Nephron progenitor cell (in vitro differentiated cells): ENCODE measurements at regions not wholly inside any gene's neighbourhood (a gene's known extent, or its start where the extent isn't known, plus 50 kb on each side); places are given as distances from the start of the nearest gene placed in this dataset.
"Not testable (repeated sequence)": the region's sequence is repeated elsewhere in the genome, so short reads cannot be mapped to it uniquely, and the experiment has no call there.

Experiments used
- DNase-seq: peaks from one replicate; pipeline ENCODE4 v3.0.0; 2021
- H3K27ac Mint-ChIP-seq: 2 replicates; pipeline ENCODE4 v1.8.0; 2021; ENCODE audit warnings: mild to moderate bottlenecking, moderate library complexity, mixed read lengths
- H3K27me3 Mint-ChIP-seq: 2 replicates; pipeline ENCODE4 v1.8.0; 2021; ENCODE audit warnings: mild to moderate bottlenecking, low read depth, mixed read lengths; ENCODE audit not compliant: poor library complexity
- H3K36me3 Mint-ChIP-seq: 2 replicates; pipeline ENCODE4 v1.8.0; 2021; ENCODE audit warnings: low read depth, mixed read lengths
- H3K4me1 Mint-ChIP-seq: 2 replicates; pipeline ENCODE4 v1.8.0; 2021; ENCODE audit warnings: mixed read lengths
- H3K4me3 Mint-ChIP-seq: 2 replicates; pipeline ENCODE4 v1.8.0; 2021; ENCODE audit warnings: mild to moderate bottlenecking, moderate library complexity, mixed read lengths
- H3K9me3 Mint-ChIP-seq: 2 replicates; pipeline ENCODE4 v1.8.0; 2021; ENCODE audit warnings: mild to moderate bottlenecking, moderate library complexity, mixed read lengths
- CTCF ChIP-seq: fragments of 200-600 bp; sonication (generic); IDR thresholded peaks from 2 replicates; pipeline ENCODE4 v1.5.0; 2021; ENCODE audit warnings: antibody characterized with exemption

GRCh38 chr12:95380997-95381786, 92.8 kb upstream of the METAP2 start:
- H3K27ac Mint-ChIP-seq, result no peak overlapping the region
- no peaks in the 10 kb centered on the region for H3K36me3 Mint-ChIP-seq
- DNase-seq, result no peak
- H3K4me1 Mint-ChIP-seq, result peaks cover 6% of the 10 kb centered on the region
- H3K9me3 Mint-ChIP-seq, result no peaks in the 10 kb centered on the region
- H3K4me3 Mint-ChIP-seq, result no peak overlapping the region
- no peaks in the 10 kb centered on the region for H3K27me3 Mint-ChIP-seq
- TF ChIP-seq CTCF, result no peak

- not testable (repeated sequence) for H3K27me3 Mint-ChIP-seq, H3K4me3 Mint-ChIP-seq, H3K4me1 Mint-ChIP-seq, H3K27ac Mint-ChIP-seq, DNase-seq, H3K36me3 Mint-ChIP-seq, H3K9me3 Mint-ChIP-seq
Observed at GRCh38 chr12:95383920-95384319, 90.0 kb upstream of the METAP2 start.

GRCh38 chr12:95384785-95385184, 89.2 kb upstream of the METAP2 start:
- Mint-ChIP-seq H3K36me3 (no peaks in the 10 kb centered on the region), H3K27me3 (no peaks in the 10 kb centered on the region), H3K9me3 (peaks cover 4% of the 10 kb centered on the region), H3K4me1 (peaks cover 6% of the 10 kb centered on the region), H3K4me3 (no peak overlapping the region), H3K27ac (peak overlapping the region; percentile 68)
- no peak for DNase-seq
- TF ChIP-seq CTCF, result no peak

GRCh38 chr12:95385246-95386035, 88.5 kb upstream of the METAP2 start:
- H3K4me3 Mint-ChIP-seq, result no peak overlapping the region
- no peak overlapping the region for H3K27ac Mint-ChIP-seq
- H3K4me1 Mint-ChIP-seq, result peaks cover 6% of the 10 kb centered on the region
- no peaks in the 10 kb centered on the region for H3K27me3 Mint-ChIP-seq
- no peak for DNase-seq
- no peak for TF ChIP-seq CTCF
- peaks cover 9% of the 10 kb centered on the region for H3K9me3 Mint-ChIP-seq
- no peaks in the 10 kb centered on the region for H3K36me3 Mint-ChIP-seq

- no peak overlapping the region for H3K4me3 Mint-ChIP-seq
- H3K4me1 Mint-ChIP-seq, result peaks cover 6% of the 10 kb centered on the region
- TF ChIP-seq CTCF, result no peak
- H3K27ac Mint-ChIP-seq, result no peak overlapping the region
- H3K9me3 Mint-ChIP-seq, result peaks cover 14% of the 10 kb centered on the region
- peaks cover under 1% of the 10 kb centered on the region for H3K36me3 Mint-ChIP-seq
- no peak for DNase-seq
- H3K27me3 Mint-ChIP-seq, result no peaks in the 10 kb centered on the region
Observed at GRCh38 chr12:95386051-95386450, 87.9 kb upstream of the METAP2 start.

- H3K4me3 Mint-ChIP-seq, DNase-seq, H3K27ac Mint-ChIP-seq, H3K4me1 Mint-ChIP-seq, H3K27me3 Mint-ChIP-seq, H3K36me3 Mint-ChIP-seq: not testable (repeated sequence)
- H3K9me3 Mint-ChIP-seq, result peaks cover 36% of the 10 kb centered on the region
Observed at GRCh38 chr12:95388260-95388659, 85.7 kb upstream of the METAP2 start.
